ENCODE measurements at regions not wholly inside any gene's neighbourhood (a gene's known extent, or its start where the extent isn't known, plus 50 kb on each side); places are given as distances from the start of the nearest gene placed in this dataset.

DNA sequence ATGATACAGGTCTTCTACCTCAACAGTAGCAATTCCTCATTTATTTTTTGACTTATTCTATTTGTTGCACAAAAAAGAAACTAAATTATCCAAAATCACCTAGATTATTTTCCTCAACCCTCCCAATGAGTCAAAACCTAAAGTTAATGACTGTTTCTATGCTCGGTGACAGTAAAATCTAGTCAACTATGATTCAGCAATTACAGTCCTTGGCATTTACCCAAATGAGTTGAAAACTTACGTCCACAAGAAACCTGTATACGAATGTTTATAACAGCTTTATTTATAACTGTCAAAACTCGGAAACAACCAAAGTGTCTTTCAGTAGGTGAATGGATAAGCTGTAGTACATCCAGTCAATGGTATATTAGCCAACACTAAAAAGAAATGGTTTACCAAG lies 439.3 kb downstream of the CBLN2 start:
- Mint-ChIP-seq H3K27me3 (ENCODE audit: insufficient read depth, unreplicated experiment) (no peaks in the 10 kb centered on the region), H3K4me1 (ENCODE audit: insufficient read depth, unreplicated experiment) (peaks cover 13% of the 10 kb centered on the region), H3K36me3 (ENCODE audit: insufficient read depth, unreplicated experiment) (peaks cover 5% of the 10 kb centered on the region), H3K4me3 (ENCODE audit: unreplicated experiment) (no peak overlapping the region), H3K9me3 (ENCODE audit: unreplicated experiment) (no peaks in the 10 kb centered on the region), H3K27ac (ENCODE audit: low read depth, unreplicated experiment) (no peak overlapping the region)
- no TSS peak for BruUV-seq (replicated peaks)
- TF ChIP-seq, protein P1, sequence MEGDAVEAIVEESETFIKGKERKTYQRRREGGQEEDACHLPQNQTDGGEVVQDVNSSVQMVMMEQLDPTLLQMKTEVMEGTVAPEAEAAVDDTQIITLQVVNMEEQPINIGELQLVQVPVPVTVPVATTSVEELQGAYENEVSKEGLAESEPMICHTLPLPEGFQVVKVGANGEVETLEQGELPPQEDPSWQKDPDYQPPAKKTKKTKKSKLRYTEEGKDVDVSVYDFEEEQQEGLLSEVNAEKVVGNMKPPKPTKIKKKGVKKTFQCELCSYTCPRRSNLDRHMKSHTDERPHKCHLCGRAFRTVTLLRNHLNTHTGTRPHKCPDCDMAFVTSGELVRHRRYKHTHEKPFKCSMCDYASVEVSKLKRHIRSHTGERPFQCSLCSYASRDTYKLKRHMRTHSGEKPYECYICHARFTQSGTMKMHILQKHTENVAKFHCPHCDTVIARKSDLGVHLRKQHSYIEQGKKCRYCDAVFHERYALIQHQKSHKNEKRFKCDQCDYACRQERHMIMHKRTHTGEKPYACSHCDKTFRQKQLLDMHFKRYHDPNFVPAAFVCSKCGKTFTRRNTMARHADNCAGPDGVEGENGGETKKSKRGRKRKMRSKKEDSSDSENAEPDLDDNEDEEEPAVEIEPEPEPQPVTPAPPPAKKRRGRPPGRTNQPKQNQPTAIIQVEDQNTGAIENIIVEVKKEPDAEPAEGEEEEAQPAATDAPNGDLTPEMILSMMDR (IDR thresholded peaks at IDR 0.05; ENCODE audit: unreplicated experiment): no peak
- DNase-seq (ENCODE audit: unreplicated experiment): peak; percentile 5
- CTCF ChIA-PET: interaction anchor here (0.6 kb wide), 1 partner anchor 10 kb away, joined by 3 read pairs; no protein-coding TSS in a partner anchor
- intact Hi-C loops (cut with micrococcal nuclease): no loop called here
- POLR2A ChIA-PET: interaction anchor here (0.6 to 0.8 kb wide), 3 partner anchors 21 to 73 kb away, joined by 3 read pairs; no protein-coding TSS in a partner anchor

DNA sequence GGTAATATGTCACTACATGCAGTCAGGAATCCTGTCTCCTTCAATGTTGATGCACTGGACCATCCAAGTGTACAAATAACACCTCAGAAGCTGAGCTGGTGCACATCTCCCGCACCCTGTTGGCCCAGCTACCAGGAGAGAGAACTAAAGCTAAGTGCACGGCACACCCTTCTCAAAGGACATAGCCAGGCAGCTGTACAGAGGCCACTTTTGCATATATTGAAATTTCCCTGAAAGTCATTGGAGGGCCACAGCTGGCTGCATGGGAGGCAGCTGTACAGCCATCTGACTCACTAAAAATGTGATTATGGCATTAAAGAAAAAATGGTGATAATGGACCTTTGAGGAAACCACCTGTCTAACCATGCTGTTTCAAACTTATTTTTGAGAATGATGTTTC lies 441.7 kb downstream of the CBLN2 start:
- POLR2A ChIA-PET: no interaction called here
- intact Hi-C loops (cut with micrococcal nuclease): no loop called here
- Mint-ChIP-seq H3K4me1 (ENCODE audit: insufficient read depth, unreplicated experiment) (no peaks in the 10 kb centered on the region), H3K4me3 (ENCODE audit: unreplicated experiment) (no peak overlapping the region), H3K27ac (ENCODE audit: low read depth, unreplicated experiment) (no peak overlapping the region), H3K36me3 (ENCODE audit: insufficient read depth, unreplicated experiment) (peaks cover 5% of the 10 kb centered on the region), H3K9me3 (ENCODE audit: unreplicated experiment) (no peaks in the 10 kb centered on the region), H3K27me3 (ENCODE audit: insufficient read depth, unreplicated experiment) (no peaks in the 10 kb centered on the region)
- no TSS peak for BruUV-seq (replicated peaks)
- TF ChIP-seq, protein P1 (IDR thresholded peaks at IDR 0.05; ENCODE audit: unreplicated experiment): no peak
- CTCF ChIA-PET: no interaction called here
- DNase-seq (ENCODE audit: unreplicated experiment): no peak

DNA sequence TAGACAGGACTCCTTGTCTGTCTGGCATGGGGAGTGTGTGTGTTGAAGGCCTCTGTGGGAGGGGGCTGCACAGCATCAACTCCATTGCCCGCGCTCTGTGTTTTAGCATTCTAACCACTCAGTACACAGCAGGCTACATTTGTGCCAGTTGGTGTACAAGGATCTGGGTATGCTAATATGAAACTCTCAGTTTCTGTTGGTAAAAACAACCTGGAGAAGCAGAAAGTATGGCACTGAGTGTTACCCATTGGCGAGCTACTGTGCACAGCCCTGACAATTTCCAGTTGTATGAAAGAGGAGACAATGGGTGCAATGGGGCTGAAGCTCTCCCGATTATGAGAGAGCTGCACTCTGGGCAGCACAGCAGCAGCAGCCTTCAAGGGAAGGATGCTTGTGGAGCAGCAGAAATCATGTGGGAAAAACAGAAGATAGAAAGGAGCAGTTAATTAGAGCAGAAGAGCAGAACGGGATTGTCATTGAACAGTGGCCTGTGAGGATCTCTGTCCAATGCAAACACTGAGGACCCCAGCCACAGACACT lies 443.6 kb downstream of the CBLN2 start:
- intact Hi-C loops (cut with micrococcal nuclease): no loop called here

DNA sequence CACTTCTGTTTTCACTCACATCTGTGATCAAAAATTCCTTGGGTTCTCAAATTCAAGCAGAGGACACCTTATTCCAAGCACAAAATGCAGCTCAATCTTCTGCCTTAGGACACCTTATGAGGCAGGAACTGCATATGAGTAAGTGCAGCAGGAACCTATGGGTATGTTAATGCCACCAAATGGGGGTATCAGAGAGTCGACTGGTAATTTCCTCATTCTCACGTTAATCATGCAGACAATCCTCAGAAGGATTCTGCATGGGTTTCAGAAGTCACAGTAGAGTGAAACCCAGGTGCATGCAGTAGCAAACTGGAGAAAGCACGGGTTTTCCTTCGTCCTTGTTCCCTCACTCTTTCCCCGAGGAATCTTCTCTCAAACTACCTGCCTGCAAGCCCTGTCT lies 452.8 kb downstream of the CBLN2 start:
- intact Hi-C loops (cut with micrococcal nuclease): no loop called here
- Mint-ChIP-seq H3K36me3 (ENCODE audit: insufficient read depth, unreplicated experiment) (no peaks in the 10 kb centered on the region), H3K4me1 (ENCODE audit: insufficient read depth, unreplicated experiment) (no peaks in the 10 kb centered on the region), H3K27me3 (ENCODE audit: insufficient read depth, unreplicated experiment) (no peaks in the 10 kb centered on the region), H3K4me3 (ENCODE audit: unreplicated experiment) (no peak overlapping the region), H3K27ac (ENCODE audit: low read depth, unreplicated experiment) (no peak overlapping the region), H3K9me3 (ENCODE audit: unreplicated experiment) (no peaks in the 10 kb centered on the region)
- BruUV-seq (replicated peaks): no TSS peak
- TF ChIP-seq, protein P1 (IDR thresholded peaks at IDR 0.05; ENCODE audit: unreplicated experiment): no peak
- DNase-seq (ENCODE audit: unreplicated experiment): no peak
- ChIA-PET POLR2A (no interaction called here), CTCF (interaction anchor here (0.6 kb wide), 1 partner anchor 540 kb away, joined by 5 read pairs; no protein-coding TSS in a partner anchor)

More for the DNA sequence above, 443.6 kb downstream of the CBLN2 start:
- DNase-seq (ENCODE audit: unreplicated experiment): no peak
- CTCF ChIA-PET: interaction anchor here (0.6 kb wide), 1 partner anchor 11 kb away, joined by 3 read pairs; no protein-coding TSS in a partner anchor
- no peak overlapping the region for H3K27ac Mint-ChIP-seq (ENCODE audit: low read depth, unreplicated experiment)
- POLR2A ChIA-PET: no interaction called here
- BruUV-seq (replicated peaks): no TSS peak
- H3K27me3 Mint-ChIP-seq (ENCODE audit: insufficient read depth, unreplicated experiment): no peaks in the 10 kb centered on the region
- TF ChIP-seq, protein P1 (IDR thresholded peaks at IDR 0.05; ENCODE audit: unreplicated experiment): no peak
- H3K36me3 Mint-ChIP-seq (ENCODE audit: insufficient read depth, unreplicated experiment): peaks cover 5% of the 10 kb centered on the region
- H3K9me3 Mint-ChIP-seq (ENCODE audit: unreplicated experiment): no peaks in the 10 kb centered on the region
- H3K4me1 Mint-ChIP-seq (ENCODE audit: insufficient read depth, unreplicated experiment): no peaks in the 10 kb centered on the region
- no peak overlapping the region for H3K4me3 Mint-ChIP-seq (ENCODE audit: unreplicated experiment)

Measured in MCF 10A (cell line).